ENCODE measurements at regions not wholly inside any gene's neighbourhood (a gene's known extent, or its start where the extent isn't known, plus 50 kb on each side); places are given as distances from the start of the nearest gene placed in this dataset.
A peak's percentile ranks its signal among the peaks of the same experiment; 100 is the strongest.

DNA sequence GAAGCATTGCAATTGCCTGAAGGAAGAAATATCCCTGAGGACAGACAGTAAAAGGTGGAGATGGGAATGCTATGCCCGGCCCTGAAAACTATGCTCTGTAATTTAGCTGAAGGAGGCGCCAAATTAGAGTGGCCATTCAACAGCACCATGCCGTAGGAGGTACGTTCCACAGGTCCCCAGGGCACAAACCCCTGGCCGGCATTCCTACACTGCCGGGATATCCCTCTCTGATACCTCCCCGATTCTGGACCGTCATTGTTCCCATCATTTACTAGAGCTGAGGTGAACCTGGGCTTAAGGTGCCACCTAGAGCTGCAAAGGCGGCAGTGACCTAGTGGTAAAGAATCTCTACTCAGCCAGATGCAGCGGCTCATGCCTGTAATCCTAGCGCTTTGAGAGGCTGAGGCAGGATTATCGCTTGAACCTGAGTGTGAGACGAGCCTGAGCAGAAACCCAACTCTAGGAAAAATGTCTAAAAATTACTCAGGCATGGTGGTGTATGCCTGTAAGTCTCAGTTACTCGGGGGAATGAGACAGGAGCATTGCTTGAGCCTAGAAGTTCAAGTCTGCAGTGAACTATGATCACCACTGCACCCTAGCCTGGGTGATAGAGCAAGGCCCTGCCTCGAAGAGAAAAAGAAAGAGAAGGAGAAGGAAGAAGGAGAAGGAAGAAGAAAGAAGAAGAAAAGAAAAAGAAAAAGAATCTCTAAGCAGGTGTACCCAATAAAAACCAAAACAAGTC is 53.0 kb upstream of the TNKS2 start:
- no peaks in the 10 kb centered on the region for H3K9me3 ChIP-seq (ENCODE audit: control insufficient read depth in 2 of 3, insufficient read depth in 1 of 3, low read length in 3 of 3)
- peak in 4 of 5 donors; percentile 23 to 41 (median 26) for DNase-seq
- H3K36me3 ChIP-seq (ENCODE audit: control insufficient read depth in 2 of 3, insufficient read depth in 3 of 3, low read length in 3 of 3): no peaks in the 10 kb centered on the region
- no peak for FAIRE-seq
- H3K27ac ChIP-seq (ENCODE audit: low read depth in 2 of 2, low read length in 2 of 2): no peak overlapping the region
- peak overlapping the region in 2 of 3 donors; percentile 32 to 49 for H3K4me3 ChIP-seq (ENCODE audit: low read length in 3 of 3)
- intact Hi-C loops (cut with DNase I): no loop called here
- H3K27me3 ChIP-seq (ENCODE audit: control insufficient read depth, insufficient read depth, low read length): no peaks in the 10 kb centered on the region
- no peak overlapping the region for H3K9ac ChIP-seq (ENCODE audit: low read length in 3 of 3)
- TF ChIP-seq, protein P1, sequence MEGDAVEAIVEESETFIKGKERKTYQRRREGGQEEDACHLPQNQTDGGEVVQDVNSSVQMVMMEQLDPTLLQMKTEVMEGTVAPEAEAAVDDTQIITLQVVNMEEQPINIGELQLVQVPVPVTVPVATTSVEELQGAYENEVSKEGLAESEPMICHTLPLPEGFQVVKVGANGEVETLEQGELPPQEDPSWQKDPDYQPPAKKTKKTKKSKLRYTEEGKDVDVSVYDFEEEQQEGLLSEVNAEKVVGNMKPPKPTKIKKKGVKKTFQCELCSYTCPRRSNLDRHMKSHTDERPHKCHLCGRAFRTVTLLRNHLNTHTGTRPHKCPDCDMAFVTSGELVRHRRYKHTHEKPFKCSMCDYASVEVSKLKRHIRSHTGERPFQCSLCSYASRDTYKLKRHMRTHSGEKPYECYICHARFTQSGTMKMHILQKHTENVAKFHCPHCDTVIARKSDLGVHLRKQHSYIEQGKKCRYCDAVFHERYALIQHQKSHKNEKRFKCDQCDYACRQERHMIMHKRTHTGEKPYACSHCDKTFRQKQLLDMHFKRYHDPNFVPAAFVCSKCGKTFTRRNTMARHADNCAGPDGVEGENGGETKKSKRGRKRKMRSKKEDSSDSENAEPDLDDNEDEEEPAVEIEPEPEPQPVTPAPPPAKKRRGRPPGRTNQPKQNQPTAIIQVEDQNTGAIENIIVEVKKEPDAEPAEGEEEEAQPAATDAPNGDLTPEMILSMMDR (IDR thresholded peaks at IDR 0.05; ENCODE audit: borderline replicate concordance, extremely low read depth, insufficient read depth): peak; percentile 63
- H3K4me1 ChIP-seq (ENCODE audit: control insufficient read depth in 2 of 3, insufficient read depth in 2 of 3, low read depth in 1 of 3, low read length in 3 of 3): peaks cover 0 to 3% (median 0%) of the 10 kb centered on the region in 3 donors

DNA sequence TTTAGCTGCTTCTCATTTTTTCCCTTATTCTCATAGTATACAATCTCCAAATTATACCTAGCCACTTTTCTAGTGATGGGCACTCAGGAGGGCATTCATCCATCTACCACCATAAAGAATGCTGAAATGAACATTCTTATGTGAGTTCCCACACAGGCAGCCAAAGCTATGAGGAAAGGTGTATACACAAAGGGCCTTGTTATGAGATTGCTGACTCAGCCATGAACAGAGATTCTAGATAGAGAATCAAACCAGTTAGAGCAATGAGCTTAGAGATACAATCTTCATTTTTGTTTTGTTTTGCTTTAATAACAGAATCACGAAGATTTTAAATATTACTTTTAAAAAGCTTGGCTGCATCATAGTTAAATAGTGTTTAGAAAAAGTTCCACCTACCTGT is 54.8 kb upstream of the TNKS2 start:
- Histone ChIP-seq H3K27me3 (ENCODE audit: control insufficient read depth, insufficient read depth, low read length) (no peaks in the 10 kb centered on the region), H3K9me3 (ENCODE audit: control insufficient read depth in 2 of 3, insufficient read depth in 1 of 3, low read length in 3 of 3) (peaks cover 0 to 2% (median 0%) of the 10 kb centered on the region in 3 donors), H3K9ac (ENCODE audit: low read length in 3 of 3) (no peak overlapping the region), H3K4me3 (ENCODE audit: low read length in 3 of 3) (no peak overlapping the region), H3K36me3 (ENCODE audit: control insufficient read depth in 2 of 3, insufficient read depth in 3 of 3, low read length in 3 of 3) (no peaks in the 10 kb centered on the region), H3K27ac (ENCODE audit: low read depth in 2 of 2, low read length in 2 of 2) (no peak overlapping the region), H3K4me1 (ENCODE audit: control insufficient read depth in 2 of 3, insufficient read depth in 2 of 3, low read depth in 1 of 3, low read length in 3 of 3) (peaks cover 0 to 3% (median 0%) of the 10 kb centered on the region in 3 donors)
- DNase-seq (no peak), FAIRE-seq (no peak)
- TF ChIP-seq, protein P1 (IDR thresholded peaks at IDR 0.05; ENCODE audit: borderline replicate concordance, extremely low read depth, insufficient read depth): no peak
- intact Hi-C loops (cut with DNase I): no loop called here

DNA sequence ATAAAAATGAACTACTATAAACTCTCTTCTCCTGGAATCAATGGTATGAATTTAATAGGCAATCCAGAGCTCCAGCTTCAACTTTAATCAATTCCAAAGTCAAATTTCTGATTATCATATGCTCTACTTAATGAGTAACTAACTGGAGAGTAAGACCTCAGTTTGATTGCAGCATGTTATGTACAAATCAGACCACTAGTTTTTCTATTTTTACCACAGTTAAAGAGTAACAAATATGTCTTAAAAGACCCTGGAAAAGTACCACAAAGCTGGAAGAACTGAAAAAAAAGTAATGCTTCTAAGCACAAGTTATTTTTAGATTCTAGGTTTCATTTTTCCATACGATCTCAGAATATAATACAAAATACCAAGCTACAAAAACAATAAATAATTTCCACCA is 56.0 kb upstream of the TNKS2 start:
- intact Hi-C loops (cut with DNase I): no loop called here
- H3K4me3 ChIP-seq (ENCODE audit: low read length in 3 of 3): peak overlapping the region in 1 of 3 donors; percentile 16
- FAIRE-seq: peak; percentile 55
- no peak overlapping the region for H3K9ac ChIP-seq (ENCODE audit: low read length in 3 of 3)
- TF ChIP-seq, protein P1 (IDR thresholded peaks at IDR 0.05; ENCODE audit: borderline replicate concordance, extremely low read depth, insufficient read depth): no peak
- DNase-seq: no peak
- H3K4me1 ChIP-seq (ENCODE audit: control insufficient read depth in 2 of 3, insufficient read depth in 2 of 3, low read depth in 1 of 3, low read length in 3 of 3): peaks cover 0 to 3% (median 0%) of the 10 kb centered on the region in 3 donors
- no peaks in the 10 kb centered on the region for H3K36me3 ChIP-seq (ENCODE audit: control insufficient read depth in 2 of 3, insufficient read depth in 3 of 3, low read length in 3 of 3)
- peaks cover 0 to 3% (median 0%) of the 10 kb centered on the region in 3 donors for H3K9me3 ChIP-seq (ENCODE audit: control insufficient read depth in 2 of 3, insufficient read depth in 1 of 3, low read length in 3 of 3)
- H3K27ac ChIP-seq (ENCODE audit: low read depth in 2 of 2, low read length in 2 of 2): no peak overlapping the region
- H3K27me3 ChIP-seq (ENCODE audit: control insufficient read depth, insufficient read depth, low read length): no peaks in the 10 kb centered on the region
